ENCODE measurements at regions not wholly inside any gene's neighbourhood (a gene's known extent, or its start where the extent isn't known, plus 50 kb on each side); places are given as distances from the start of the nearest gene placed in this dataset.
"Not testable (repeated sequence)": the region's sequence is repeated elsewhere in the genome, so short reads cannot be mapped to it uniquely, and the experiment has no call there.

DNA sequence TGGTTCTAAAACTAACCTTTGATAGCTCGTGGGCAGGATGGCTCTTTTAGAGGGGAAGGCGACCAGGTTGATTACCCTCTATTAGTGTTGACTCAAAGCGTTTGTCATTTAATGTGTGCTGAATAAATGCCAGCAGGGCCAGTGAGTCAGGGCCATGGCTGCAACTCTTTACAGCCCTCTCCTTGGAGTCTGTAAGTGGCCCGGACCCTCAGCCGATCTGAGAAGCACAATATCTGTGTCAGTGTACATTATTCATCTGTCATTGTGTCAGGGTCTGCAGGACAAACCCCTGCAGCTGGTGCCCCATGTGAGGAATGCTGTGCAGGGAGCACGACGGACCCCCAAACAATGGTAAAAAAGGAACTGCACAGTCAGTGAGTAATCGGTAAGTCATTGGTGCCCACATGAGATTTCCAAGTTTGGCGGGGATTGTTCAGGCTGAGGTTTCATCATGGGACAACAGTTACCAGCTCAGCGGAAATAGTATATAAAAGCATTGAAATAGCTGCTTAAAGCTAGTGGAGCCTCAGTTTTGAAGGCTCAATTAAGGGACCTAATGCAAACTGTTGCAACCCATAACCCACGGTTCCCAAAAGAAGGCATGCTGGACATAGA is 139.1 kb downstream of the ZNF675 start:
- no peak overlapping the region for H3K27ac Mint-ChIP-seq

DNA sequence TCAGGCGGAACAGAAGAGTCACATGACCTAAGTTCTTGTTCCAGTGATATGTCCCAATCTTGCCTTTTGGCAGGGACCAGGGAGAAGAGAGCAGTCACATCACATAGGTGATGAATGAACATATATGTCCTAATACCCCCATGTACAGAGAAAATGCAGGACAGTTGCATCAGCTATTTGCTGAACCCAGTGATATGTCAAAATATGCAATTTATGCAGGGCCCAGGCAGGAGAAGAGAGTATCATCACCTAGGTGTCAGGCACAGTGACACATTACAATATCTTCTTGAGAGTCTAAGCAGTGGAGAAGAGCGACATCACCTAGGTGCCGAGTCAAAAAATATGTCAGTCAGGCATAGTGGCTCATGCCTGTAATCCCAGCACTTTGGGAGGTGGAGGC is 139.9 kb downstream of the ZNF675 start:
- no peaks in the 10 kb centered on the region for H3K4me1 Mint-ChIP-seq
- peaks cover 34% of the 10 kb centered on the region for H3K9me3 Mint-ChIP-seq
- H3K27ac Mint-ChIP-seq = no peak overlapping the region
- DNase-seq = no peak
- no peak overlapping the region for H3K4me3 Mint-ChIP-seq
- H3K27me3 Mint-ChIP-seq = no peaks in the 10 kb centered on the region
- H3K36me3 Mint-ChIP-seq (ENCODE audit: low read depth) = no peaks in the 10 kb centered on the region
- intact Hi-C loops (cut with micrococcal nuclease) = no loop called here

More for the DNA sequence above, 139.1 kb downstream of the ZNF675 start:
- Mint-ChIP-seq H3K4me3 (no peak overlapping the region), H3K9me3 (peaks cover 33% of the 10 kb centered on the region), H3K36me3 (ENCODE audit: low read depth) (no peaks in the 10 kb centered on the region), H3K27me3 (no peaks in the 10 kb centered on the region), H3K4me1 (no peaks in the 10 kb centered on the region)
- intact Hi-C loops (cut with micrococcal nuclease) = no loop called here
- DNase-seq = no peak

DNA sequence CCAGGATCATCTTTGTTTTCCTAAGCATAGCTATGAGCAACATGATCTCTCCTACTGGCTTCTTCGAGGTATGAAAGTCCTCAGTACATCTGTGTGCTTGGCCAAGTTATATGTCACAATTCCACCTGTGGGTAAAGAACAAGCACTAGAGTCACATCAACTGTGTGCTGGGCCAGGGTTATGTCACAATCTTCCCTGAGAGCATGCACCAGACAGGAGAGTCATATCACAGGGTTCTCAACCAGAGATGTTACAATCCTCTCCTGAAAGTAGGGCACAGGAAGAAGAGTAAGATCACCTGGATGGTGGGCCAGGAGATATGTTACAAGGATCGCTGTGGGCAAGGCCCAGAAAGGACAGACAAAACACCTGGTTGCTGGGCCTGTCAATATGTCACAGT is 143.7 kb downstream of the ZNF675 start:
- Mint-ChIP-seq H3K9me3 (peaks cover 27% of the 10 kb centered on the region), H3K27ac (no peak overlapping the region), H3K36me3 (ENCODE audit: low read depth) (no peaks in the 10 kb centered on the region), H3K27me3 (no peaks in the 10 kb centered on the region), H3K4me1 (no peaks in the 10 kb centered on the region), H3K4me3 (no peak overlapping the region)
- intact Hi-C loops (cut with micrococcal nuclease) = no loop called here
- no peak for DNase-seq

DNA sequence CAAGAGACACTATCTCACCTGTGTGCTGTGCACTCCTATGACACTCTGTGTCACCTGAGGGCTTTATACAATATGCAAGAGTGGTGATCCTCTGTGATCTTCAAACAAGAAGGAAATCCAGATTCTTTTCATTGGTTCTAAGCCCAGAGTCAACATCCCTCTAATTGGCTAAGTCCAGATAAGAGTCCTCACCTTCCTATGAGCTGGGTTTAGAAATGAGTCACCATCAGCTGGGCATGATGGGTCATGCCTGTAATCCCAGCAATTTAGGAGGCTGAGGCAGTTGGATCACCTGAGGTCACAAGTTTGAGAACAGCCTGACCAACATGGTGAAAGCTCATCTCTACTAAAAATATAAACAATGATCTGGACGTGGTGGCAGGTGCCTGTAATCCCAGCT is 144.4 kb downstream of the ZNF675 start:
- Mint-ChIP-seq H3K4me1 (no peaks in the 10 kb centered on the region), H3K27me3 (no peaks in the 10 kb centered on the region), H3K4me3 (no peak overlapping the region), H3K27ac (no peak overlapping the region), H3K9me3 (peaks cover 30% of the 10 kb centered on the region), H3K36me3 (ENCODE audit: low read depth) (no peaks in the 10 kb centered on the region)
- intact Hi-C loops (cut with micrococcal nuclease) = no loop called here
- DNase-seq = no peak

DNA sequence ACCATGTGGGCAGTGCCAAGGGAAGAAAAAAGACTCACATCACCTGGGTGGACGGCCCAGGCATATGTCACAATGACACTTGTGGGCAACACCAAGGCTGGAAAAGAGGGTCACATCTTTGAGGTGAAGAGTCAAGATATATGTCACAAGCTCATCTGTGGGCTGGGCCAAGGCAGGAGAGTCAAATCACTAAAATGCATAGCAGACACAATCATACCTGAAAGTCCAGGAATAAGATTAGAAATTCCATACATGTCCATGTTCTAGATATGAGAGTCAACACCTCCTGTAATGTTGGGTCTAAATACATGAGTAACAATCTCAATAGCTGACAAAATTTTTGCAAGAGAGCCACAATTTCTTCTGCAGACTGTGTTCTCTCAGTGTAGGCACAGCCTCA is 145.0 kb downstream of the ZNF675 start:
- H3K27me3 Mint-ChIP-seq = no peaks in the 10 kb centered on the region
- no peaks in the 10 kb centered on the region for H3K36me3 Mint-ChIP-seq (ENCODE audit: low read depth)
- H3K4me3 Mint-ChIP-seq = no peak overlapping the region
- no peaks in the 10 kb centered on the region for H3K4me1 Mint-ChIP-seq
- intact Hi-C loops (cut with micrococcal nuclease) = no loop called here
- no peak overlapping the region for H3K27ac Mint-ChIP-seq
- H3K9me3 Mint-ChIP-seq = peaks cover 25% of the 10 kb centered on the region
- DNase-seq = no peak

DNA sequence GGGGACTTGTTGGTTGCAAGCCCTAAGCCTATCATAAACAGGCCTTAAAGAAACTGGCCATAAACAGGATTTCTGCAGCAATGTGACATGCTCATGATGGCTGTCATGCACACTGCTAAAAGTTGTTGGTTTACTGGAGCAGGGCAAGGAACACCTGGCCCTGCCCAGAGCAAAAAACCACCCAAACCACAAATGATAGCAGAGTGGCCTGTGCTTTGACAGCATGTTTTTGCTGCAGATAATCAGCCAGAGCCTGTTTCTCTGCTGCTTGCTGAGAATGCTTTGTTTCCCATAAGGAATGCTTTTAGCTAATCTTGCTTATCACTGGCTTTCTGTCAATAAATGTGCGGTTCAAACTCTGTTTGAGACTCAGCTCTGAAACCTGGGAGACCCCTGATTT is 144.9 kb upstream of the ZNF91 start:
- intact Hi-C loops (cut with micrococcal nuclease); H3K4me1 Mint-ChIP-seq; H3K4me3 Mint-ChIP-seq; H3K27ac Mint-ChIP-seq; DNase-seq; H3K36me3 Mint-ChIP-seq (ENCODE audit: low read depth); H3K27me3 Mint-ChIP-seq: not testable (repeated sequence)
- peaks cover 31% of the 10 kb centered on the region for H3K9me3 Mint-ChIP-seq

DNA sequence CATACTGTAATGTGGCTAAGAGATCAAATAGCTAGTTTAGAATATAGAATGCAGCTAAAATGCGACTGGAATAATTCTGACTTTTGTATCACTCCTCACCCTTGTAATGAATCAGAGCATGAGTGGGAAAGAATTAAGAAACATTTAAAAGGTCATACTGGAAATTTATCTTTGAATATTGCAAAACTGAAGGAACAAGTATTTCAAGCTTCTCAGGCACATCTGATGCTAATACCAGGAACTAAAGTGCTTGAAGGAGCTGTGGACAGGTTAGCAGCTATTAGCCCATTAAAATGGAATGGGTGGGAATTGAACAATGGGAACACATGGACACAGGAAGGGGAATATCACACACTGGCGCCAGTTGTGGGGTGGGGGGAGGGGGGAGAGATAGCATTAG is 144.2 kb upstream of the ZNF91 start:
- Mint-ChIP-seq H3K4me1 (no peaks in the 10 kb centered on the region), H3K27ac (no peak overlapping the region), H3K36me3 (ENCODE audit: low read depth) (no peaks in the 10 kb centered on the region), H3K9me3 (peaks cover 36% of the 10 kb centered on the region), H3K27me3 (no peaks in the 10 kb centered on the region), H3K4me3 (no peak overlapping the region)
- intact Hi-C loops (cut with micrococcal nuclease) = no loop called here
- no peak for DNase-seq

DNA sequence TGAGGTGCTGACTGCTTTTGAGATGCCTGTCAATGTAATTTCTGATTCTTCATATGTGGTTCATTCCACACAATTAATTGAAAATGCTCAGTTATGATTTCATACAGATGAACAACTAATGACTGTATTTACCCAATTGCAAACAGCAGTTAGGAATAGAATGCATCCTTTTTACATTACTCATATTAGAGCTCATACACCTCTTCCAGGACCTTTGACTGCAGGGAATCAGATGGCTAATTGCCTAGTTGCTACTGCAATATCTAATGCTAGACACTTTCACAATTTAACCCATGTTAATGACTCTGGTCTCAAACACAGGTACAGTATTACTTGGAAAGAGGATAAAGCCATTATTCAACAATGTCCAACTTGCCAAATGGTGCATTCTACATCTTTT is 141.9 kb upstream of the ZNF91 start:
- H3K27ac Mint-ChIP-seq; intact Hi-C loops (cut with micrococcal nuclease); H3K4me3 Mint-ChIP-seq; H3K36me3 Mint-ChIP-seq (ENCODE audit: low read depth); H3K27me3 Mint-ChIP-seq; H3K4me1 Mint-ChIP-seq; DNase-seq: not testable (repeated sequence)
- peaks cover 21% of the 10 kb centered on the region for H3K9me3 Mint-ChIP-seq

DNA sequence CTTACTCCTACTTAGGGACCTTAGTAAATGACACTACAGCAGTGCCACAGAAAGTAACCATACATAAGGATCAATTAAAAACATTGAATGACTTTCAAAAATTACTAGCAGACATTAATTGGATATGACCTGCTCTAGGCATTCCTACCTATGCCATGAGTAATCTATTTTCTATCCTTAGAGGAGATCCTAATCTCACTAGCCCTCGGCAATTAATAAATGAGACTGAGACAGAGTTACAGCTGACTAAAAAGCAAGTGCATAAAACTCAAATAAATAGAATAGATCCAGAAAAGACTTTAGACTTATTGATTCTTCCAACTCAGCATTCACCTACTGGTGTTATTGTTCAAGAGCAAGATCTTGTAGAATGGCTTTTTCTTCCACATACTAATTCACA is 141.1 kb upstream of the ZNF91 start:
- H3K4me1 Mint-ChIP-seq = not testable (repeated sequence)

DNA sequence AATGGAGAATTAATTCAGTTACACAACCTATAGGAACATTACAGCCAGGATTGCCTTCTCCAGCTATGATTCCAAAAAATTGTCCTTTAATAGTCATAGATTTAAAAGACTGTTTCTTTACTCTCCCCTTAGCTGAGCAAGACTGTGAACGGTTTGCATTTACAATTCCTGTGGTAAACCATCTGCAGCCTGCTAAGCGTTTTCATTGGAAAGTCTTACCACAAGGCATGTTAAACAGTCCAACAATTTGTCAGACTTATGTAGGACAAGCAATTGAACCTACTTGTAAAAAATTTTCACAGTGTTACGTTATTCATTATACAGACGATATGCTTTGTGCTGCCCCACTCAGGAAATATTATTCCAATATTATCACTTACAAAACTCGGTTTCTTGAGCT is 140.6 kb upstream of the ZNF91 start:
- H3K9me3 Mint-ChIP-seq = peaks cover 17% of the 10 kb centered on the region
- DNase-seq; H3K36me3 Mint-ChIP-seq (ENCODE audit: low read depth); H3K27me3 Mint-ChIP-seq; H3K27ac Mint-ChIP-seq; H3K4me1 Mint-ChIP-seq; H3K4me3 Mint-ChIP-seq; intact Hi-C loops (cut with micrococcal nuclease): not testable (repeated sequence)

More for the DNA sequence above, 141.1 kb upstream of the ZNF91 start:
- H3K4me3 Mint-ChIP-seq; H3K36me3 Mint-ChIP-seq (ENCODE audit: low read depth); H3K27ac Mint-ChIP-seq; DNase-seq; H3K27me3 Mint-ChIP-seq; intact Hi-C loops (cut with micrococcal nuclease): not testable (repeated sequence)
- H3K9me3 Mint-ChIP-seq = peaks cover 17% of the 10 kb centered on the region

DNA sequence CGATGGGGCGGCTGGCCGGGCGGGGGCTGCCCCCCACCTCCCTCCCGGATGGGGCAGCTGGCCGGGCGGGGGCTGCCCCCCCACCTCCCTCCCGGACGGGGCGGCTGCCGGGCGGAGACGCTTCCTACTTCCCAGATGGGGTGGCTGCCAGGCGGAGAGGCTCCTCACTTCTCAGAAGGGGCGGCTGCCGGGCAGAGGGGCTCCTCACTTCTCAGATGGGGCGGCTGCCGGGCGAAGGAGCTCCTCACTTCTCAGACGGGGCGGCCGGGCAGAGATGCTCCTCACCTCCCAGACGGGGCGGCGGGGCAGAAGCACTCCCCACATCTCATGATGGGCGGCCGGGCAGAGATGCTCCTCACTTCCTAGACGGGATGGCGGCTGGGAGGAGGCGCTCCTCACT is 138.2 kb upstream of the ZNF91 start:
- DNase-seq; H3K4me3 Mint-ChIP-seq; H3K27me3 Mint-ChIP-seq; H3K36me3 Mint-ChIP-seq (ENCODE audit: low read depth); H3K4me1 Mint-ChIP-seq; H3K27ac Mint-ChIP-seq; intact Hi-C loops (cut with micrococcal nuclease): not testable (repeated sequence)
- peaks cover 18% of the 10 kb centered on the region for H3K9me3 Mint-ChIP-seq

DNA sequence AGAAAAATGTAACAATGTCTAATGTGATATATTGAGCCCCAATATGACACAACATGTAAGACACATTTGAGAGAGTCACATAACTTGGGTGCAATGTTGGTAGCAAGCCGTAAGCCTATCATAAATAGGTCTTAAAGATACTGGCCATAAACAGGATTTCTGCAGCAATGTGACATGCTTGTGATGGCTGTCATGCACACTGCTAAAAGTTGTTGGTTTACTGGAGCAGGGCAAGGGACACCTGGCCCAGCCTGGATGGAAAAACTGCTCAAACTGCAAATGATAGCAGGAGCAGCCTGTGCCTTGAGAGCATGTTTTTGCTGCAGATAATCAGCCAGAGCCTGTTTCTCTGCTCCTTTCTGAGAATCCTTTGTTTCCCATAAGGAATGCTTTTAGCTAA is 136.7 kb upstream of the ZNF91 start:
- intact Hi-C loops (cut with micrococcal nuclease) = no loop called here
- Mint-ChIP-seq H3K9me3 (peaks cover 17% of the 10 kb centered on the region), H3K4me1 (no peaks in the 10 kb centered on the region), H3K27me3 (no peaks in the 10 kb centered on the region), H3K36me3 (ENCODE audit: low read depth) (no peaks in the 10 kb centered on the region), H3K4me3 (no peak overlapping the region), H3K27ac (no peak overlapping the region)
- no peak for DNase-seq

DNA sequence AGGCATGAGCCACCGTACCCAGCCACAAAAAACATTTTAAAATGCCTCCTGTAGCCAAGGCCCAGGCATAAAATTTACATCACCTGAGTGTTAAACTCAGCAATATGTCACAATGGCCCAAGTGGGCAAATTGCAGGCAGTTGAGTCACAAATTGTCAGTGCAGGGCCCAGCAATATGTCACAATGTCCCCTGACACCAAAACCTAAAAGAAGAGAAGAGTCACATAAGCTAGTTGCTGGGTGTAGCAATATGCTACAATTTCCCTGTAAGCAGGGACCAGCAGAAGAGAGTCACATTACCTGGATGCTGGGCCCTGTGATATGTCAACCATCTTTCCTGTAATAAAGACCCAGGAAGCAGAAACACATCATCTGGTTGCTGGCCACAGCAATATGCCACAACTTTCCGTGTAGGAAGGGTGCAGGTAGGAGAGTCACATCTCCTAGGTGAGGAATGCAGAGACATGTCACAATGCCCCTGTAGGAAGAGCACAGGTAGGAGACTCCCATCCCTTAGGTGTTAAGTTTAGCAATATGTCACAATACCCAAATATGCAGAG is 136.0 kb upstream of the ZNF91 start:
- Mint-ChIP-seq H3K36me3 (ENCODE audit: low read depth) (no peaks in the 10 kb centered on the region), H3K27me3 (no peaks in the 10 kb centered on the region), H3K27ac (no peak overlapping the region), H3K9me3 (peaks cover 13% of the 10 kb centered on the region), H3K4me3 (no peak overlapping the region), H3K4me1 (no peaks in the 10 kb centered on the region)
- intact Hi-C loops (cut with micrococcal nuclease) = no loop called here
- DNase-seq = no peak

DNA sequence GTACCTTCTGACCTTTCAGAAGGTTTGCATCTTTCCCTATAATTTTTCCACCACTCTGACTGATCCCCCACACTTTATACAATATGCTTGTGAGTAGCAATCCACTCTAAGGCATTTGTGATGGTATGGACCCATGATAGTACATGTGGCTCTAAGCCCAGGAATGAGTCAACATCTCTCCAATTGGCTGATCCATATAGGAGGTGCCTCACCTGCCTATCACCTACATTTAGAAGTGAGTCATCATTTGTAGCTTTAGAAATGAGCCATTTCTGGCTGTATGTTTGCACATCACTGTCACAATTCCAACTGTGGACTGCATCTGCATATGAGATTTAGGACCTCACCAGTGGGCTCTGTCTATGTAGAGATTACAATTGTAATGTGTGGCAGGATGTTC is 133.1 kb upstream of the ZNF91 start:
- no peak for DNase-seq
- no peaks in the 10 kb centered on the region for H3K27me3 Mint-ChIP-seq
- peaks cover 13% of the 10 kb centered on the region for H3K9me3 Mint-ChIP-seq
- no peak overlapping the region for H3K27ac Mint-ChIP-seq
- no peaks in the 10 kb centered on the region for H3K4me1 Mint-ChIP-seq
- no peak overlapping the region for H3K4me3 Mint-ChIP-seq
- no peaks in the 10 kb centered on the region for H3K36me3 Mint-ChIP-seq (ENCODE audit: low read depth)
- intact Hi-C loops (cut with micrococcal nuclease) = no loop called here

DNA sequence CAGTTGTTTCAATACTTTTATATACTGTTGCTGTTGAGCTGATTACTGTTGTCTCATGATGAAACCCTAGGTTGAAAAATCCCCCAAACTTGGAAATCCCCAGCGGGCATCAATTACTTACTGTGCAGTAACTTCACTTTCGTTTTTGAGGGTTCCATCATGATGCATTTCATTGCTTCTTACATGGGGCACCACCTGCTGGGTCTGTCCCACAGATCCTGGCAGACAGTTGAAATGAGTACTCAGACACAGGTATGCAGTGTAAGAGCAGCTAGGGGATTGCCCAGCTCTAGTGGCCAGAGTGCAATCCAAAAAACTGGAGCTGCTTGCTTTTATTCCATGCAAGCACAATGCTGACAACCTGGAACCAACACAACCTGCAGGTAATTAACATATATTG is 132.5 kb upstream of the ZNF91 start:
- no peak for DNase-seq
- peaks cover 13% of the 10 kb centered on the region for H3K9me3 Mint-ChIP-seq

More for the DNA sequence above, 132.5 kb upstream of the ZNF91 start:
- H3K27ac Mint-ChIP-seq = no peak overlapping the region
- H3K4me3 Mint-ChIP-seq = no peak overlapping the region
- intact Hi-C loops (cut with micrococcal nuclease) = no loop called here
- no peaks in the 10 kb centered on the region for H3K4me1 Mint-ChIP-seq
- H3K27me3 Mint-ChIP-seq = no peaks in the 10 kb centered on the region
- H3K36me3 Mint-ChIP-seq (ENCODE audit: low read depth) = no peaks in the 10 kb centered on the region
